Activated naive CD4-positive, alpha-beta T cell treated with anti-CD3 and anti-CD28 coated beads, Interleukin-2, amount 10 ng/mL, durations not matched to agents 7 days and 5 days (primary cell): ENCODE measurements at regions not wholly inside any gene's neighbourhood (a gene's known extent, or its start where the extent isn't known, plus 50 kb on each side); places are given as distances from the start of the nearest gene placed in this dataset.

ENCODE experiments used
- CTCF ChIA-PET: fragments of 350-600 bp; sonication (Branson Sonifier 250); formaldehyde crosslinking; loops from one replicate; lab custom pipeline; 2021; ENCODE audit warnings: antibody characterized with exemption; lab: Charles Lee
- DNase-seq: peaks from one replicate; pipeline ENCODE4 v3.0.0-alpha.2; 2020
- H3K27ac Mint-ChIP-seq: one replicate; pipeline ENCODE4 v1.8.0; 2021; ENCODE audit warnings: mild to moderate bottlenecking, moderate library complexity, mixed read lengths
- H3K27me3 Mint-ChIP-seq: one replicate; pipeline ENCODE4 v1.8.0; 2021; ENCODE audit warnings: mild to moderate bottlenecking, mixed read lengths
- H3K36me3 Mint-ChIP-seq: one replicate; pipeline ENCODE4 v1.8.0; 2021; ENCODE audit warnings: mixed read lengths
- H3K4me1 Mint-ChIP-seq: one replicate; pipeline ENCODE4 v1.8.0; 2021; ENCODE audit warnings: mixed read lengths
- H3K4me3 Mint-ChIP-seq: one replicate; pipeline ENCODE4 v1.8.0; 2021; ENCODE audit warnings: mild to moderate bottlenecking, moderate library complexity, mixed read lengths
- H3K9me3 Mint-ChIP-seq: one replicate; pipeline ENCODE4 v1.8.0; 2021; ENCODE audit warnings: mixed read lengths

DNA sequence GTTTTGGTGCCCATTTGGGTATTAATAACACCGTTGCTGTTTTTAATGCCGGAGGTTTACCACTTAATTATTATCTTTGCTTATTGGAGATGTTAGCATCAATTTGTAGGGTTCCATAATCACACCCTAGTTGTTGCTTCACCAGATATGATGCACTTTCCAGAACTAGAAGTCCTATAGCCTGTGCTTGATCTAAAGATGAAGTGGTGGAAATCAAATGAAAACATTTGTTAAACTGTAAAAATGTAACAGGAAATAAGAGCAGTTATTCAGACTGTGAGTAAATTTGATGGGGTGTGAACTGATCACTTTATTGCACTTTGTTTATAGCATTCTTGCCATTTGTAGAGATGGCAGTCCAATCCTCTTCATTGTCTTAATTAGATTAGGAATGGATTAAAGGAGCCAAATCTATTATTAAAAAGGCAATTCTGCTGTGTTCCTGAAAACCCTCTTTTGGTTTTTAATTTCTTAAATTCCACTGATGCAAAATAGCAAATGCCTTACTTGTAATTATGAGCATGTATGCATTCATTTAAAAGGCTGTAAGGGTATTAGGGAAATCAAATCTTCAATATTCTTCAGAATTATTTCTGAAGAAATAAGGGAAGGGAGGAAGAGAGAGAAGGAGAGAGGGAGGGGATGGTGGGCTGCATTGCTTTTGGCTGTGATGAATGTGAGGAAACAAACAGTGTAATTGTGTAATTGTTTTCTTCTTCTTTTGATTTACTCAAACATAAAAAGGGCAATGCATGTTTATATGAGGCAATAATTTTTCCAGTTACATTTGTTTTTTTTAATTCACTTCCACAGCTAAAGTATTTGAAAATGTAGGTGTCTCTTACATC is 675.2 kb upstream of the WWC1 start:
- DNase-seq, result no peak
- no peaks in the 10 kb centered on the region for H3K9me3 Mint-ChIP-seq
- no peaks in the 10 kb centered on the region for H3K4me1 Mint-ChIP-seq
- H3K27ac Mint-ChIP-seq, result no peak overlapping the region
- H3K27me3 Mint-ChIP-seq, result no peaks in the 10 kb centered on the region
- H3K4me3 Mint-ChIP-seq, result no peak overlapping the region
- CTCF ChIA-PET, result no interaction called here
- no peaks in the 10 kb centered on the region for H3K36me3 Mint-ChIP-seq

DNA sequence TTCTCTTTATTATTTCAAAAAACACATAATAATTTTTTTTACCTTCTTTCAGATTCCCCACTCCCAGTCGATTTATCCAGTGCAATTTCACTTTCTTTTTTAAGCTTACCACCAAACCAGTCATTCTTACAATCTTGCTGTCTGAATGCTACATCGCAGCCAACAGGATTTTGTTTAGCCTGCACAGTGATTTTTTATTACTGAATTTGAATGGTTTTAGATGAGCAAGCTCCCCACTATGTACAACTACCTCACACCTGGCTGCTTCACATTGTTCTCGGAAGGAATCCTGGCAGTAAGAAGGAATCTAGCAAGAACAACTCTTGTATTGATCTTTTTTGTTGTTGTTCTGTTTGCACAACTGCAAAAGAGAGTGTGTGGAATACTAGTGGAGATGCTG is 668.1 kb upstream of the WWC1 start:
- H3K9me3 Mint-ChIP-seq, result no peaks in the 10 kb centered on the region
- no peak overlapping the region for H3K27ac Mint-ChIP-seq
- CTCF ChIA-PET, result no interaction called here
- H3K36me3 Mint-ChIP-seq, result no peaks in the 10 kb centered on the region
- no peaks in the 10 kb centered on the region for H3K27me3 Mint-ChIP-seq
- H3K4me1 Mint-ChIP-seq, result no peaks in the 10 kb centered on the region
- H3K4me3 Mint-ChIP-seq, result no peak overlapping the region
- DNase-seq, result no peak

- Mint-ChIP-seq H3K4me1 (no peaks in the 10 kb centered on the region), H3K27me3 (no peaks in the 10 kb centered on the region), H3K36me3 (no peaks in the 10 kb centered on the region), H3K9me3 (no peaks in the 10 kb centered on the region), H3K4me3 (no peak overlapping the region), H3K27ac (no peak overlapping the region)
- CTCF ChIA-PET, result no interaction called here
- DNase-seq, result no peak
Measured at GRCh38 chr5:167624053-167624452, 667.4 kb upstream of the WWC1 start.

- no peak overlapping the region for H3K27ac Mint-ChIP-seq
- H3K27me3 Mint-ChIP-seq, result no peaks in the 10 kb centered on the region
- no peaks in the 10 kb centered on the region for H3K36me3 Mint-ChIP-seq
- DNase-seq, result no peak
- H3K4me3 Mint-ChIP-seq, result no peak overlapping the region
- H3K4me1 Mint-ChIP-seq, result no peaks in the 10 kb centered on the region
- CTCF ChIA-PET, result no interaction called here
- H3K9me3 Mint-ChIP-seq, result no peaks in the 10 kb centered on the region
Measured at GRCh38 chr5:167626341-167627123, 664.9 kb upstream of the WWC1 start.

DNA sequence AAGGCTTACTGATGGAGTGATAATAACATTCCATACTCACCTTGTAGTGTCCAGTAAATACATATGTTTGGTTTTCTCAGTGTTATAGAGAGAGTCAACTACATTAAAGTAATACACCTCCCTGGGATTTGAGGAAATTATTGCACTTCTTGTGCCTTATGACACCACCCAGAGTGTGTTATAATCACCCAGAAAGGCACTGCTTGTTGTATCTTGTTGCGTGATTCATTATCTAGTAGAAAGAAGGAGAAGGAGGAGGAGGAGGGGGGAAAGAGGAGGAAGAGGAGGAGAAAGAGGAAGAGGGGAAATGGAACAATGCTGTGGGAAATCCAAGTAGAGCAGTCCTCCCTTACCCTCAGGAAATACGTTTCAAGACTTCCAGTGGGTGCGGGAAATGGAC is 661.8 kb upstream of the WWC1 start:
- Mint-ChIP-seq H3K4me1 (no peaks in the 10 kb centered on the region), H3K27me3 (no peaks in the 10 kb centered on the region), H3K27ac (no peak overlapping the region), H3K36me3 (no peaks in the 10 kb centered on the region), H3K9me3 (no peaks in the 10 kb centered on the region), H3K4me3 (no peak overlapping the region)
- DNase-seq, result no peak
- CTCF ChIA-PET, result no interaction called here

- CTCF ChIA-PET, result no interaction called here
- no peaks in the 10 kb centered on the region for H3K27me3 Mint-ChIP-seq
- H3K27ac Mint-ChIP-seq, result no peak overlapping the region
- no peaks in the 10 kb centered on the region for H3K36me3 Mint-ChIP-seq
- no peak overlapping the region for H3K4me3 Mint-ChIP-seq
- DNase-seq, result no peak
- H3K4me1 Mint-ChIP-seq, result no peaks in the 10 kb centered on the region
- H3K9me3 Mint-ChIP-seq, result no peaks in the 10 kb centered on the region
Measured at GRCh38 chr5:167631191-167631590, 660.3 kb upstream of the WWC1 start.

DNA sequence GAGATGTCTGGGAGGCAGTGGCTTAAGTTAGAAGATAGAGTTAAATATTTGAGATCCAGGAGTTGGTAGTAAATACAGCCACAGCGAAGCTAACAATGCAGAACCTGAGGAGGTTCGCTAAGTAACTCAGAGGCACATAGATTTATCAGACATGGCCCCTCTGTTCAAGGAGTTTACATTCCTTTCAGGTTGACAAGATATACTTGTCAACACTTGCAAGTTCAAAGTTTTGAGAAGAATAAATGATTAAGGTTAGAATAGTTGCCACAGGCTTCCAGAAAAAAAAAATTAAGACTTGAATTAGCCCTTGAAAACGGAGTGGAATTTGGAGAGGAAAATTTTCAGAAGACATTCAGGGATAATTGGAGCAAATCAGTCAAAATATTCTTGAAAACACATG is 658.3 kb upstream of the WWC1 start:
- no peak overlapping the region for H3K27ac Mint-ChIP-seq
- H3K27me3 Mint-ChIP-seq, result no peaks in the 10 kb centered on the region
- H3K4me3 Mint-ChIP-seq, result no peak overlapping the region
- CTCF ChIA-PET, result no interaction called here
- no peaks in the 10 kb centered on the region for H3K36me3 Mint-ChIP-seq
- peaks cover 1% of the 10 kb centered on the region for H3K9me3 Mint-ChIP-seq
- no peaks in the 10 kb centered on the region for H3K4me1 Mint-ChIP-seq
- no peak for DNase-seq

GRCh38 chr5:167633931-167634341 is 657.5 kb upstream of the WWC1 start:
- no peaks in the 10 kb centered on the region for H3K4me1 Mint-ChIP-seq
- DNase-seq, result no peak
- H3K27ac Mint-ChIP-seq, result no peak overlapping the region
- H3K4me3 Mint-ChIP-seq, result no peak overlapping the region
- no peaks in the 10 kb centered on the region for H3K36me3 Mint-ChIP-seq
- no peaks in the 10 kb centered on the region for H3K27me3 Mint-ChIP-seq
- CTCF ChIA-PET, result no interaction called here
- H3K9me3 Mint-ChIP-seq, result peaks cover 1% of the 10 kb centered on the region

DNA sequence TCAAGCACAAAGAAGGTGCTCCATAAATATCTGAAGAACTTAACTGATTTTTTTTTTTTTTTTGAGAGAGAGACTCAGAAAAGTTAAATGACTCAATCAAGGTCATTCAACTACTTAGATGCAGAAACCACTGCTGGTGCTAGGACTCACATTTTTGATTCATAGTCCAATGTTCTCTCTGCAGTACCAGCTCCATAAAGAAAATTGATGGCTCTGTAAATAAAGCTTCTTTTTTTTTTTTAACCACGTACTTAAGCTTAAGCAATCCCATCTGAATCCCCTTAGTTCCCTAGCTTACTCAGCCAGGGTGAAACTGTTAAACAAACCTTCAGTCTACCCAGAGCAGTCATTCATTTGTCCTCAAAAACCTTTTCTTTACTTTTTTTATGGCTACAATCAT is 657.0 kb upstream of the WWC1 start:
- Mint-ChIP-seq H3K27ac (no peak overlapping the region), H3K4me3 (no peak overlapping the region), H3K36me3 (no peaks in the 10 kb centered on the region), H3K9me3 (peaks cover 1% of the 10 kb centered on the region), H3K4me1 (no peaks in the 10 kb centered on the region), H3K27me3 (no peaks in the 10 kb centered on the region)
- CTCF ChIA-PET, result no interaction called here
- no peak for DNase-seq

GRCh38 chr5:167638816-167639215 is 652.6 kb upstream of the WWC1 start:
- no peak for DNase-seq
- no peaks in the 10 kb centered on the region for H3K4me1 Mint-ChIP-seq
- H3K9me3 Mint-ChIP-seq, result peaks cover 1% of the 10 kb centered on the region
- H3K27me3 Mint-ChIP-seq, result no peaks in the 10 kb centered on the region
- H3K36me3 Mint-ChIP-seq, result no peaks in the 10 kb centered on the region
- no peak overlapping the region for H3K27ac Mint-ChIP-seq
- CTCF ChIA-PET, result no interaction called here
- H3K4me3 Mint-ChIP-seq, result no peak overlapping the region

GRCh38 chr5:167639273-167639672 is 652.2 kb upstream of the WWC1 start:
- Mint-ChIP-seq H3K4me1 (no peaks in the 10 kb centered on the region), H3K36me3 (no peaks in the 10 kb centered on the region), H3K27me3 (no peaks in the 10 kb centered on the region), H3K9me3 (peaks cover 1% of the 10 kb centered on the region), H3K4me3 (no peak overlapping the region), H3K27ac (no peak overlapping the region)
- CTCF ChIA-PET, result no interaction called here
- DNase-seq, result no peak

DNA sequence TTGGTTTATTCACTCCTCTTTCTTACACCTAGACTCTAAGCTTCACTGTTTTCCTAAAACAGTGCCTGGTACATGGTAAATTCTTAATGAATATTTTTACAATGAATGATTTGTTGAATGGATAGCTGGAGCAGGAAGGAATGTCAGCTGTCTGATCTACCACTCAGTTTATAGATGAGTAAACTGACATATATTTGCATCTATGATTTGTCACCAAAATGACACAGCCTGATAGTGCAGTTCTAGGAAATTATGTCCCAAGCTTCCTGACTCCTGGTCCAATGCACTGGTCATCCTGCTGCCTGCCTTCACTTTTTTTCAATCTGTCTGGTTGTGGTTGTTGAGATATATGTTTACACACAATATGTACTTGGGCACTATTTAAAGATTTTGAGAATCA is 651.7 kb upstream of the WWC1 start:
- DNase-seq, result no peak
- Mint-ChIP-seq H3K27me3 (no peaks in the 10 kb centered on the region), H3K36me3 (no peaks in the 10 kb centered on the region), H3K27ac (no peak overlapping the region), H3K9me3 (peaks cover 1% of the 10 kb centered on the region), H3K4me3 (no peak overlapping the region), H3K4me1 (no peaks in the 10 kb centered on the region)
- CTCF ChIA-PET, result no interaction called here

GRCh38 chr5:167642181-167642580 is 649.3 kb upstream of the WWC1 start:
- H3K4me3 Mint-ChIP-seq, result no peak overlapping the region
- H3K36me3 Mint-ChIP-seq, result no peaks in the 10 kb centered on the region
- CTCF ChIA-PET, result no interaction called here
- H3K27me3 Mint-ChIP-seq, result no peaks in the 10 kb centered on the region
- DNase-seq, result no peak
- H3K27ac Mint-ChIP-seq, result no peak overlapping the region
- no peaks in the 10 kb centered on the region for H3K4me1 Mint-ChIP-seq
- peaks cover 4% of the 10 kb centered on the region for H3K9me3 Mint-ChIP-seq

DNA sequence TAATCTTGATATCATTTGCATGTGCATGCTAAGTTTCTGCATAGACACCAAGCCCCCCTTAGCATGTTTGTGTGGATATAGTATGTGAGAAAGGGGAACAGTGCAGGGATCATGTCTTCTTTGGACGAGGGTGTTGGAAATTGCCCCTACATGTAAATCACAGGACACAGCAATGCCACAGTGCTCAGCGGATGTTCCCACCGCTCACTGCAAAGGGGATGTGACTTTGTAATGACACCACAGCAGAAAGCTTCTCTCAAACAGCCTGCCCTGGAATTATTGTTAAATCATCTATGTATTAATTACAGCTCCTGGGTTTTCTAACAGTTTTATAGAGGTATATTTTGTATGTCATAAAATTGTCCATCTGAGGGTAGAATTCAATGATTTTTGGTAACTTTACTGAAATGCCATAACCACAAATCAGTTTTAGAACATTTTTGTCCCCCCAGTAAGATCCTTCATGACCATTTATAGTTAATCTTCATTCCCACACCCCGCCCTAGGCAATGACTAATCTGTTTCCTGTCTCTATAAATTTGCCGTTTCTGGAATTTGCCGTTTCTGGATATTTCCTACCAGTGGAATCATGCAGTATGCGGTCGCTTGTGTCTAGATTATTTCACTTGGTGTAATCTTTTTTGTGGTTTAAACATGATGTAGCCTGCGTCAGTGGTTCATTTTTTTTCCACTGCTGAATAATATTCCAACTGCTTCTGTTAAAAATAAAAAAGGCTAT is 648.5 kb upstream of the WWC1 start:
- Mint-ChIP-seq H3K36me3 (no peaks in the 10 kb centered on the region), H3K27ac (no peak overlapping the region), H3K4me3 (no peak overlapping the region), H3K27me3 (no peaks in the 10 kb centered on the region), H3K4me1 (no peaks in the 10 kb centered on the region), H3K9me3 (peaks cover 2% of the 10 kb centered on the region)
- CTCF ChIA-PET, result no interaction called here
- DNase-seq, result no peak
